ENCODE measurements at regions not wholly inside any gene's neighbourhood (a gene's known extent, or its start where the extent isn't known, plus 50 kb on each side); places are given as distances from the start of the nearest gene placed in this dataset.

DNA sequence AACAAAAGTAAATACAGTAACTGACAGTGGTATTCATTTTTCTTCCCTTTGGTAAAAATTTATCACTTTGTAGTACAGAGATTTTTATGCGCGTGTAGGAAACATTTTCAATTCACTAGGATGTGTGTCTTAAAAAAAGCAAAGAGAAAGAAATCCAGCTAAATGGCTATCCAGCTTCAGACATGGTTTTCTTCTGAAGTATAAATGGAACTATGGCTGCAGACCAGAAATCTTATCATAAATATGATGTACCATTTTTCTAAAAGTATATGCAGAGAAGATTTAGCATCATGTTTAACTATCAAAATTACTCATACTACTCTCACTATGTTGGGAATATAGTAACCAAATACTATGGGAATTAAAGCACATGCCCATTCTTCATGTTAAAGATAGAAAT, 328.4 kb upstream of the SMIM30 start:
- no peak for DNase-seq

DNA sequence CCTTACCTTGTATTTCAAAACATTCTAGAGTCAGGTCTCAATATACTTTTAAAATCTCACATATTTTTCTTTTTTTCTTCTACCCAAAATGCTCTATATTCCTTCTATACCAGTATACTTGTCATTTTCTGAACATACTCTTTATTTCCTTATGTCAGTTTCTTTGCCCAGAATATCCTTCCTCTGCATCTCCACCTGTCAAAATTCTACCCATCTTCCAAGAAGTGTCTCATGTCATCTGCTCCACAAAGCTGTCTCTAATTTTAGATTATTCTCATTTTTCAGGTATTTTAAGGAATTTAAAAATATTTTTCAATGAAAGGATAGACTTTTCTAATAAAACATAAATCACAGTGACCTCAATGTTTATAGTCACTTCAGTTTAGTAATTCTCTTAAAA, 328.0 kb upstream of the SMIM30 start:
- no peak for DNase-seq

DNA sequence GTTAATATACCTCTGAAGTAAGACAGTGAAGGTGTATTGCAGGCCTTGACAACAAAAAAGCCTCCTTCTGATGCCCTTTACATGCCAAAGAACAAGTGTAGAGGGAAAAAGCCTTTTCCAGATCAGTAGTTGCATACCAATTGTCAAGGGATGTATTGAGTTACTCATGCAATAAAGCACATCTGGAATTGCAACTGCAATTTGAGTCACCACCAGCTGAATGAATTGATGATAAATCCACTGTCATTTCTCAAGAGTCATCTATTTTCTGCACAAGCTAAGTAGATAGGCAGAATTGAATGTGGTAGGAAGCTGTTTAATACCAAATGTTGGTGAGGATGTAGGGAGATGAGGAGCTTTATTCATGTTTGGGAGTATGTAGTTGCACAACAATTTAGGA, 325.9 kb upstream of the SMIM30 start:
- DNase-seq, result no peak

DNA sequence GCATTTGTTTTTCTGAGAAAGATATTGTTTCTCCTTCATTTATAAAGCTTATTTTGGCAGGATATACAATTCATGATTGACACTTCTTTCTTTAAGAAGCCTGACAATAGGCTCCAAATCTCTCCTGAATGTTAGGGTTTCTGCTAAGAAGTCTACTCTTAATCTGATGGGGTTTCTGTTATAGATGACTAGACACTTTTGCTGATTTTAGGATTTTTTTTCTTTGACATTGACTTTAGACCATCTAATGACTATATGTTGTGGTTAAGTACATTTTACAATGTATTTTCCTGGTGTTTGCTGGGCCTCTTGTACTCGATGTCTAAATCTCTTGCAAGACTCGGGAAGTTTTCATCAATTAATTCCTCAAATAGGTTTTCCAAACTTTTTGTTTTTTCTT, 321.8 kb upstream of the SMIM30 start:
- no peak for DNase-seq

DNA sequence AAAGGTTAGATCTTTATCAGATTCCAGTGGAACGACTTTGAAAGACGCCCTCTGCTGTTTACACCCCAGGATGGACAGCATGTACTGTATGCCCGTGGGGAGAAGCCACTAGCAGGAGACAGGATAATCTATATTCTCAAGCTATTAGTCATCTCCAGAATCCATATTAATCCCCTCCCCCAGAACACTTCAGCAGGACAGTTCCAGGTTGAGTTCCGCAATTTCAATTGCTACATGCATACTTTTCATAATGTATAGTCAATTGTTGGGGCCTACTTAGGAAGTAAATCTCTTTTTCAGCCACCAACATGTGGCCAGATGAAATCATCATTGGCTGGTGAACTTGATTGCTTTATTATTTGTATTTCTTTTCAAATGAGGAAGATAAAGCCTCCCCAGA, 313.1 kb upstream of the SMIM30 start:
- no peak for DNase-seq

DNA sequence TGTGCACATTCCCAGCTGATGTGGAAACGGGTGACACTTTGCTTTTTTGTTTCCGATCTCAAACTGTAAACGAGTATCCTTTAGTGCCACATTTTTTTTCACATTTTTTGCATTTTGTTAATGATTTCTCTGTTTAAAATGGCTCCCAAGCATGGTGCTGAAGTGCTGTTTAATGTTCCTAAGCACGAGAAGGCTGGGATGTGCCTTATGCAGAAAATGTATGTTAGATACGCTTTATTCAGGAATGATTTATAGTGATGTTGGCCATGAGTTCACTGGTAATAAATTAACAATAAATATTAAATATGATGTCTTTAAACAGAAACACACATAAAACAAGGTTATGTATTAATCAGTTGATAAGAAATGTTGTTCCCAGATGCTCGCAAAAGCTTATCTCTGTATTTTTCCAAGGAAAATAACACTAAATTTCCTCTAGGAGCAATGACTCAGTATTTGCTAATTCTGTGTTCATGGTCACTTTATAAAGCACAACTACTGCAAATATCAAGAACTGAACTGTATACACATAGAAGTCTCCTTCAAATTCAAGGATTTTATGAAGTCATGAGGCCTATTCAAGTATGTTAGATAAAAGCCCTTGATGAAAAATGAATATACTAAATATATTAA, 305.9 kb upstream of the SMIM30 start:
- DNase-seq, result no peak

DNA sequence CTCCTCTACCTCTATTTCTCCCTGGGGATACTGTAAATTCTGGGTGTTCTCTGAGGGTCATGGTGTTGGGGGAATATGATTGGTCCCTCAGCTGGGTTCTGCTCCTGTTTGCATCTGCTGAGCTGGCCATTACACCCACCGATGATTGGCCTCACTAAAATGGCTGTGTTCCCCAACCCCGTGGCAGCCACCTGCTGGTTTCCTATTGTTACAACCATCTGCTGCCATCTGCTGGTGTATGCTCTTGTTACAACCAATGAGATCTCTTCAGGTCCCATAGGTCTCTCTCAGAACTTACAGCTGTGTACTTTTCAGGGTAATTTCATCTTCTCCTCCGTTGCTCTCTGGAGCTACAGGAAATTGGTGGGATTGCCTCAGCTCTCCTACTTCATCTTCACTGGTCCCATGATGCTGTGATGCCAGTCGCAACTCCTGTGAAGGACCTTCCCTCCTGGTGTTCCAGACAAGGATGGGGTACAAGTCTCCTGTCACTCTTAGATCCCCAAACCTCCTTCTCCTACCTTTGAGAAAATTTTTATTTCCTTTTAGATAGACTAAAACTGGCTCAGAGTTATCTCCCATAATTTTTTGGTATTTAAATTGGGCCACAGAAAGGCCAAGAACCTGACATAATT, 303.5 kb upstream of the SMIM30 start:
- DNase-seq, result peak; percentile 84

DNA sequence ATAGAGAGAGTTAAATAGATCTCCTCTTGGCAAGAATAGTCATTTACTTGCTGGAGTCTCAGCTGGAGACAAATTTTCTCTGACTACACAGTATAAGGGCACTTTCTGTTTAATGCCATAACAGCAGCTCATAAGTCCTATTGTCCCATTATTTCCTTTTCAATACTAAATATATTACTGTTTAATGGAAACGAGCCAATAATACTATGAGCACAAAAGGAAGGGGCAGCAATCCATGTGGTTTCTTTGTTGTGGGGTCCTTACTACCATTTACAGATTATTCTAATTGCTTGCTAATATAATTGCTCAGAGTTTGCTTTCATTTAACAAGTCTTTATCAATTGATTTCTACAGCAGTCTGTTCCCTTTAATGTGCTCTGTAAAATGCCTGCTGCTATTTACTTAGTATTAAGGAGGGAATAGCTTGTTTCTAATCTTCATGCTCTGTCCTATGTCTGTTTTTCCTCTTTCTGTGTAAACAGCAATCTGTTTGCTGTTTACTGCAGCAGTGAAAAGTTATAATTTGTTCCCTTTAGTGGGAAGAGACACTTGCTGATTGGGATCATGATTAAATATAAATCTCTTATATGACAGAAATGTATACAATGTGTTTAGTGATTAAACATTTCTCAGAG, 296.2 kb upstream of the SMIM30 start:
- no peak for DNase-seq

DNA sequence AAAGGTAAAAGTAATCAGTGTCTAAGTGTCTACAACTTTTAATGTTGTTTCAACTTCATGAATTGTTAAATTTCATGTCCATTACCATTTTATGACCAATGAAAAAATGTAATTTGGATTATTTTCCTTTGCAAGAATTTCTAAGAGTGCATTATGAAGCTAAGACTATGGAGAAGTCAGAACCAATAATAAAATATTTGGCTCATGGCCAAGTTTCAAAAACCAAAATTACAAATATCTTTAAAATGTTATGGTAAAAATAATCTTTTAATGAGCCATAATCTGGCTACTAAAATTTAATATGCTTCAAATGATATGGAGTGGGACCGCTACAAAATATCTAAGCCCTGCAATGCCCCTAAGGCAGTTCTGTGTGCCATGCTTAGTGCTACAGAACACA, 294.1 kb upstream of the SMIM30 start:
- no peak for DNase-seq

DNA sequence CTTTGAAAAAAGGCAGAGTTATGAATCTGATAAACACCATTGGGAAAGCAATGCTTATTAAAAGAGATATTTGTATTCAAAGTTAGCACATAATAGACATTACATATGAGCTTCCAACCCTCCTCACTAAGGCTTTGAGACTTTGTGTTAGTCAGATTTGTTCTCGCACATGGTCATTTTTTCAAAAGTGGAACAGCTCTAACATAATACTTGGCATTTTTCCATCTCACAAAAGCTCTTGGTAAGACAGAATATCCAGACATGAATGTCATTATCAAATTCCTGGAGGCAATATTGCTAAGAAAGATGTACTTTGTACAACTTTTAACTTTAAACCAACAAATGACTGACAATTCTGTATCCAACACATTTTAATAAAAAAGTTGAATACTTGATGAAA, 292.4 kb upstream of the SMIM30 start:
- DNase-seq, result no peak

DNA sequence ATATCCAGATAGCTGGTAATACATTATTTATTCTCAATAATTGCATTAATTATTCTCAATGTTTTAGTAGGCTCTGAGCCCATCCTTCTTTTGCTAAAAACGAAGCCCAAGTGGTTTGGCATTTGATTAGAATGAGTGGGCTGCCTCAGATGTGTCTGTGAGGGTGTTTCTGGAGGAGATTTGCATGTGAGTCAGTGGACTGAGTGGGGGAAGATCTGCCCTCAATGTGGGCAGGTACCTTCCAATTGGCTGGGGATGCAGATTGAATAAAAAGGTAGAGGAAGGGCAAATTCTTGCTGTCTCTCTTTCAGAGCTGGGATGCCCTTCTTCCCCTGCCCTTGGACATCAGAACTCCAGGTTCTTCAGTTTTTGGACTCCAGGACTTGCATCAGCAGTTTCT, 290.6 kb upstream of the SMIM30 start:
- no peak for DNase-seq

DNA sequence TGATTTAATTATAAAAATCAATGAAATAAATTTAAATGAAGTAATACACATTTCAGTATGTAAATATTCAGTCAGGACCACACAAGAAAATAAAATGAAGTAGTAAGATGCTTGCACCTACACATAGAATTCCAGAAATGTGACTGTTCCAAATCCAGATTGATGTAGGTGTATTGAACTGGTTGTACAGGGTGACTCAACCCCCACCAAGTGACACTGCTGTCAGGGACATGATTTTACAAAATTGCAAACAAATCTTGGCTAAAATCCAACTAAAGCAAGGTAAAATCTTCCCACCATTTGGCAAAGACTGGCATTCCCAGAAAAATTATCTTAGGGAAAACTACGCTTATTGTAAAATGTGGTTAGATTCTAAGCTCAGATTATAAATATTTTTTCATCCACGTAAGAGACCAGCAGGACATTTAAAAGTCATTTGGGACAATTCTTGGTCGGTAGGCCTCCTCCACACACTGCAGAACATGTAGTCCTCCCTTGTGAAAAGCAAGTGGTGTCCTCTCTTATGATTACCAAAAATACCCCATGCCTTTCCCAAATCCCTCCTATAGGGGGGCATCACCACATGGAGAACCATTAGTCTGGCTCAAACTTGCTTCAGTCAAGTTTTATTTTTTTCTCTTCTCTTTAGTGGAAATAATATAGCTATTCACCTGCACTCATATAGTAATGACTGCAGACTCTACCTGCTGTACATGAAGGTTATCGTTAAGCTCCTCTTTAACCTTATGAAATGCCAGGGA, 287.1 kb upstream of the SMIM30 start:
- DNase-seq, result no peak

DNA sequence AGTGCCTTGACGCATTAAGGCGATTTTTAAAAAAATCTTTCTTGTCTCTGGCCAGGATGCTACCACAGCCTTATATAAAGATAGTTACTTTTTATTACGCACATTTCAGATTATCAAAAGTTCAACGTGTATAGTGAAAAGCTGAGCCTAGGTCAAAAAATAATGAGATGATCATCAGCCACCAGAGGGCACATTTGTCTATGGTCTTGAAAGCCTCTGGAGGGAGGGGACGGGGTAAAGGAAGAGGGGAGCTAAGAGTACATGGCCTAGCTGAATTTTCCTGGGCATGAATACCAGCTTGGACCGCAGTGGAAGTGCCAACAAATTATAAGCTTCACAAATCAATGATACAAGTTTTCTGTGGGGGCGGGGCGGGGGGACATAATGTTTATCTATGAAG, 285.9 kb upstream of the SMIM30 start:
- DNase-seq, result peak; percentile 12

DNA sequence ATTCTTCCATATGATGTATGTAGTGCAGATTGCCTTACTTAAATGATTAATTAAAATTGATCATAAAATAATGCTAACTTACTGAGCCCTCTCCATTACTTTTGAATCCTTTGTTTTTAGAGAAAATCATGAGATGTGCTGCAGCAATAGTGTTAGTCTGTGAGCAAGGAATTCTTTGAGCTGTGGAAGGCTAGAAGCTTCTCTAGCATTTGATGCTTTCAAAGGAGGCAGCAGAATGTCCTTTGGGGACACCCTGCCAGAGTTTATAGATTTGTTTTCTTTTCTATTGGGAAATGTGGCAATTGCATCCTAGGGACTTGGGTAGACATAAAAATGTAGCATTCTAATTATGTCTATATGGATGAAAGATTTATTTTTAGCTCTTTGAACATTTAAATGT, 284.1 kb upstream of the SMIM30 start:
- DNase-seq, result no peak

DNA sequence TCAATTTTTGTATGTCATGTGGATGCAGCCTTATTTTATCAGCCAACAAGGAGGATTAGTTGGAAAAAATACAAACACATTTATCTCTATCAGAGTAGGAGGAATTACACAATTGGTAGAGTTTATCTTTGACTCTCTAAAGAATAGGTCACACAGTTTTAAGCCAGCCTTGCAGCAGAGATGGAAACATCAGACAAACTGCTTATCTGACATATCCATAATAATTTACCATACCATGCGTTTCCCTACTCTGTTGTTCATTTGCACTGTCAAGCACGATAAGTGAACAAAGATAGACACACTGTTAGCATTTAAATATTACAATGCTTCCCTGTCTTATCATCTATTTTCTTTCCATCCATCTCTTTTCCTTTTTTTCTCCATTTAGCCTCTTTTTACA, 283.7 kb upstream of the SMIM30 start:
- no peak for DNase-seq

DNA sequence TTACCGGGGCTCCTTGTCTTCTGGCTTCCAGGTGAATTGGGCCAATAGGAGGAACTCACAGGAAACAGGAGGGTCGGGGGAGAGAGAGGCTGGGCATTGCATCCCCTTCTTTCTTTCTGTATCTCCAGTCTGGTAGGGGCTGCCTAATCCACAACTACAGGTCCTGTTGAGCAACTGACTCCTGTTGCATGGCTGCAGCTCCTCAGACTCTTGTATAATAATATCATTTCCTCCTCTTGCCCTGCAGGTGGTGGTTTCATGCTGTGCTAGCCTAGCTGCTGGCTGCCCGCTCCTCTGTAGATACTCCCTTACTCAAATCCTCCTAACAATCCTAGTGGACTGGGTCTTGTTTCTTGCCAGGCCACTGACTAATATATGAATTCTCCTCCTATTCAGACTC, 276.5 kb upstream of the SMIM30 start:
- no peak for DNase-seq

DNA sequence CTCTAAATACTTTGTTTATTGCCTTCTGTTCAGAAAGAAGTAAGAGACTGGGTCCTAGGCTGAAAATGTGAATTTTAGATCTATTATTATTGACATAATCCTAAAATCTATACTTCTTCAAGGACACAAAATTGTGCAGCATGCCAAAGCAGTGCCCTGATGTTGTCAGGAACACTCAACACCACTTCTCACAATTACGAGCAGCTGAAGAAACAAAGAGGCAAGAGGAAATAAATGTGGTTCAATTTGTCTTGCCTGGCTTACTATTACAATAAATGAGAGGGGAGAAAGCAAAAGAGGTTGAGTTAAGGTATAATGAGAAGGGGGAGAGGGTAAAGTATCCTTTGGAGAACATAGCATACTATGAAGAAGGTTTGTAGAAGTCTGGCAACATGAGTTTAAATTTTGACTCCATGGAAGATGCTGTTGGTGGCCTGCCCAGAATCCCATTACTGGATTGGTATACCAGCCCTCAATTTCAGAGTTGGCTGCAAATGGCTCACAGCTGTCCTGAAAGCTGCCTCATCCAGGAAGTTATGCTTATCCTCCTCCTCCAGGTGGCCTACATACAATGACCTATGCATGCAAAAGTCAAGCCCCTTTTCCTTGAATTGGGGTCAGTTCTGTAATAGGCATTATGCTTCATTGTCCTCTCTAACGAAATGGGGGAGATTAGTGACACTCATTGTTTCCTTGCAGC, 274.6 kb upstream of the SMIM30 start:
- no peak for DNase-seq

DNA sequence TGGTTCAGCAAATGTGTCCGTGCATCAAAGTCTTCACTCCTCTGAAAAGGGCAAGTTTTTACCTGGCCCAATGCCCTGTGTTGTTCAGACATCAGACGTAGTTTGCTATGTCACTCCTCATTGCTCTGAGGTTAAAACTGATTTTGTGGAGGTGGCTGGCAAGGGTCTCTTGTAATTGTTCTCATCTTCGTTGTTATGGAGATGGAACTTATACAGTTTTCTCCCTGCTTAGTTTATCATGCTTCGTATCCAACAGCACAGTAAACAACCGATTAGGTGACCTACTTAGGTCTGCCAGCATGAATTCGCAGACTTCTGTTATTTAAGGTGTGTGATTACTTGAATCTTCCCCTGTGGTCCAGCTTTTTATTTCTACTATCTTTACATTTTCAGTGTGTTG, 274.1 kb upstream of the SMIM30 start:
- no peak for DNase-seq

DNA sequence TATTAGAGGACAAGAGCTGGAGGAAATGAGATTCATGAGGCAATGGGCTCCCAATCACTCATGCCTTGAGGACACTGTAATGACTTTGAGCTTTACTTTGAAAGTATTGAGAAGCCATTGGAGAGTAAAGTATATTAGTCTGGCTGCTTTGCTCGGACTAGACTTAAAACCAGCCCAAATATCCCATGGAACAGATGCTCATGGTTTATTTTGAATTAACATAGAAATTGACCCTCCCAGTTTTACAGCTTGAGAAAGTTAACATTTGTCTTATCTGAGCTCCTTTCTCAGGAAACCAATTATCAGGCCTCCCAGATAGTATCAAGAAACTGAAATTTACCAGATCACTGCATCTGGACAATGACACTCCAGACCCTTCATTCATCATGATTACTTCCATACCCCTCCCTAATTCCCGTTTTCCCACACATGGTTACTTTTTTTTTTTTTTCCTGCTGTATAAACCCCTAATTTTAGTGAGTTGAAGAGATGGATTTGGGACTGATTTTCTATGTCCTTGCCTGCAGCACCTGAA, 270.8 kb upstream of the SMIM30 start:
- no peak for DNase-seq

DNA sequence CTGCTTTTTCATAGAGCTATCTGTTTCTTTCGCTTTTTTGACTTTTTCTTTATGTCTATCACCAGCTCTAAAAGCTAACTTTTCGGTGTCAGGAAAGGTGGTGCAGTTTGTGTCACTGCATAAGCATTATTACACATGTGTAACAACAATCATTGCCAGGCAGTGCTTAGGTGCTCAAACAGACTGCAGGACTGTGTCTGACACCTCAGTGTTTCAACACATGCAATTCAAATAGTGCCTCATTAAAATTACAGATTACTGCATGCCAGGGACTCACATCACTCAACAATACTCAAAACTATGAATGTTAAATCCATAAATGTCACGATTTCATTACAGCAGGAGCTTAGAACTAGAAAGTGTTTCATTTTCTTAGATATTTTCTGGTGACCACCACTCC, 265.3 kb upstream of the SMIM30 start:
- DNase-seq, result no peak

DNA sequence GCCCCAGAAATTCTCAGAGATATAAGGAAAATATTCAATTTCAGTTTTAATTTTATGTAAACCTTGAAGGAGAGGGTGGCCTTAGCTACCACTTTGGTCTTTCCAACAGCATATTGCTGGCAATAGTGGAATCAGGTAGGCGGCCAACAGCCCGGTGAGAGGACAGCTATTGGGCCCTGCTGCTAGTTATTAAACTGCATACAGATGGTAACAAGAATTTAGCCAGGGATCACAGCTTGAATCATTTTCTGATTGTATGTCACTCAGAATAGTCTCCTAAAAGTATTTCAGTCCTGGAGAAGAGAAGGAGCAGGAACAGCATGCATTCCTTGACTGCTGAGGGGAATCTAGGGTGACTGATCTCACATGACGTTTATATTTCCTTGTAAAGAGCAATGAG, 261.4 kb upstream of the SMIM30 start:
- DNase-seq, result no peak

DNA sequence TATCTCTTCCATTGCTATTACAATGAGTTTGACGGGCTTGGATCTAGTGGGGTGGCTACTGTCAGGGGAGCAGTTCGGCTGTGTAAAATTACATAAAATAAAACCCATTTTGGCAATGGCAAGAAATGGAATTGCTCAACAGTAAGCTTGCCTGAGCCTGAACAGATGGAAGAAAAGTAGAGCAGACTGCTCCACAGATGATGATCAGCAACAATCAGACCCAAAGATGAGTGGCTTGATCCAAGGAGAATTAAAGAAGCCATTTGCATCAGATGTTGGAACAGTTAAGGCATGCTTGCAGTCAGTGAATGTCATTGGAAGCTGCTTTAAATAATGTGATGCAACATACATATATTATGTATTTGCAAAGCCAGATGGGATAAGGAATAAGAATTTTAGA, 256.6 kb upstream of the SMIM30 start:
- peak; percentile 2 for DNase-seq

DNA sequence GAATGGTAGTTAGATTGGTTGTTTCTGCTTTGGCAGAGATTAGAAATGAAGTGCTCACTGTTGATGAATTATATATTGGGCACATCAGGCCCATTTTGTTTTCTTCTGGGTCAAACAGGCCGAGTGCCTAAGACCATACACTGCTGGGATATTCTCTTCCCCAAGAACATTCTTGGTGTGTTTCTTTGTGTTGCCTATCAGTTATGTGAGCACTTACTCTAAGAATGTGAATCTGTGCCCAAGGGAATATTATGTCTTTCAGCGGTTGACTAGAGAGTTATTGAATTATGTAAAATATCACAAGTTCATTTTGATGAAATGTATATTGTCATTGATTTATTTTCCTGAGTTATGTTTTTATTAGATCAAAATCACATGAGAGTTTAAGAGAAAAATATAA, 255.5 kb upstream of the SMIM30 start:
- DNase-seq, result no peak
